KOPT-K1 (cell line): ENCODE measurements at regions not wholly inside any gene's neighbourhood (a gene's known extent, or its start where the extent isn't known, plus 50 kb on each side); places are given as distances from the start of the nearest gene placed in this dataset.
"Not testable (repeated sequence)": the region's sequence is repeated elsewhere in the genome, so short reads cannot be mapped to it uniquely, and the experiment has no call there.

Experiments used
- H3K27ac ChIP-seq: fragments of 200-600 bp; sonication (generic); 2 replicates; pipeline ENCODE4 v1.5.1; 2016; ENCODE audit warnings: antibody characterized with exemption, mild to moderate bottlenecking, low read depth, low read length; ENCODE audit not compliant: poor library complexity, severe bottlenecking
- H3K36me3 ChIP-seq: fragments of 200-600 bp; sonication (generic); 2 replicates; pipeline ENCODE4 v1.5.1; 2017; ENCODE audit warnings: antibody characterized with exemption, mild to moderate bottlenecking, low read length, moderate library complexity; ENCODE audit not compliant: insufficient read depth
- H3K9me3 ChIP-seq: fragments of 200-600 bp; sonication (generic); 2 replicates; pipeline ENCODE4 v1.5.1; 2017; ENCODE audit warnings: antibody characterized with exemption, low read length, mild to moderate bottlenecking; ENCODE audit not compliant: insufficient read depth, poor library complexity, severe bottlenecking

- Histone ChIP-seq H3K9me3 (no peaks in the 10 kb centered on the region), H3K27ac (no peak overlapping the region)
Measured at GRCh38 chr14:103259801-103260628, 74.0 kb upstream of the EIF5 start.

GRCh38 chr14:103260629-103261124, 73.4 kb upstream of the EIF5 start:
- Histone ChIP-seq H3K9me3 (no peaks in the 10 kb centered on the region), H3K36me3 (no peaks in the 10 kb centered on the region), H3K27ac (no peak overlapping the region)

More at GRCh38 chr14:103259801-103260628, 74.0 kb upstream of the EIF5 start:
- H3K36me3 ChIP-seq, result no peaks in the 10 kb centered on the region

- H3K9me3 ChIP-seq, result no peaks in the 10 kb centered on the region
- H3K27ac ChIP-seq, result no peak overlapping the region
Measured at GRCh38 chr14:103267226-103267910, 66.7 kb upstream of the EIF5 start.

GRCh38 chr14:103271189-103271588, 62.8 kb upstream of the EIF5 start:
- no peaks in the 10 kb centered on the region for H3K36me3 ChIP-seq
- H3K9me3 ChIP-seq, result peaks cover 8% of the 10 kb centered on the region
- H3K27ac ChIP-seq, result no peak overlapping the region

More at GRCh38 chr14:103267226-103267910, 66.7 kb upstream of the EIF5 start:
- H3K36me3 ChIP-seq, result no peaks in the 10 kb centered on the region

GRCh38 chr14:103273145-103273744, 60.8 kb upstream of the EIF5 start:
- H3K36me3 ChIP-seq, result no peaks in the 10 kb centered on the region
- H3K9me3 ChIP-seq, result peaks cover 8% of the 10 kb centered on the region
- H3K27ac ChIP-seq, result no peak overlapping the region

GRCh38 chr14:103273745-103274615, 60.1 kb upstream of the EIF5 start:
- Histone ChIP-seq H3K27ac (no peak overlapping the region), H3K9me3 (peaks cover 8% of the 10 kb centered on the region), H3K36me3 (no peaks in the 10 kb centered on the region)

- Histone ChIP-seq H3K9me3 (peaks cover 8% of the 10 kb centered on the region), H3K36me3 (no peaks in the 10 kb centered on the region), H3K27ac (no peak overlapping the region)
Measured at GRCh38 chr14:103275000-103275399, 59.0 kb upstream of the EIF5 start.

GRCh38 chr14:103277931-103278330, 56.1 kb upstream of the EIF5 start:
- Histone ChIP-seq H3K36me3 (no peaks in the 10 kb centered on the region), H3K9me3 (peaks cover 8% of the 10 kb centered on the region), H3K27ac (no peak overlapping the region)

GRCh38 chr14:103279142-103280025, 54.7 kb upstream of the EIF5 start:
- Histone ChIP-seq H3K9me3 (peaks cover 2% of the 10 kb centered on the region), H3K36me3 (no peaks in the 10 kb centered on the region), H3K27ac (no peak overlapping the region)

GRCh38 chr14:103280278-103280928, 53.6 kb upstream of the EIF5 start:
- H3K36me3 ChIP-seq, result no peaks in the 10 kb centered on the region
- no peak overlapping the region for H3K27ac ChIP-seq
- H3K9me3 ChIP-seq, result no peaks in the 10 kb centered on the region

GRCh38 chr14:103281496-103282231, 52.4 kb upstream of the EIF5 start:
- Histone ChIP-seq H3K9me3 (no peaks in the 10 kb centered on the region), H3K27ac (no peak overlapping the region), H3K36me3 (no peaks in the 10 kb centered on the region)

GRCh38 chr14:103282309-103282708, 51.7 kb upstream of the EIF5 start:
- not testable (repeated sequence) for H3K27ac ChIP-seq, H3K9me3 ChIP-seq, H3K36me3 ChIP-seq

GRCh38 chr14:103282932-103283331, 51.1 kb upstream of the EIF5 start:
- no peak overlapping the region for H3K27ac ChIP-seq
- H3K36me3 ChIP-seq, result no peaks in the 10 kb centered on the region
- H3K9me3 ChIP-seq, result no peaks in the 10 kb centered on the region
